ENCODE measurements at regions not wholly inside any gene's neighbourhood (a gene's known extent, or its start where the extent isn't known, plus 50 kb on each side); places are given as distances from the start of the nearest gene placed in this dataset.

GRCh38 chr2:241942416-241943208 lies 73.1 kb downstream of the RTP5 start:
- no peak for DNase-seq (ENCODE audit: low read depth)

DNA sequence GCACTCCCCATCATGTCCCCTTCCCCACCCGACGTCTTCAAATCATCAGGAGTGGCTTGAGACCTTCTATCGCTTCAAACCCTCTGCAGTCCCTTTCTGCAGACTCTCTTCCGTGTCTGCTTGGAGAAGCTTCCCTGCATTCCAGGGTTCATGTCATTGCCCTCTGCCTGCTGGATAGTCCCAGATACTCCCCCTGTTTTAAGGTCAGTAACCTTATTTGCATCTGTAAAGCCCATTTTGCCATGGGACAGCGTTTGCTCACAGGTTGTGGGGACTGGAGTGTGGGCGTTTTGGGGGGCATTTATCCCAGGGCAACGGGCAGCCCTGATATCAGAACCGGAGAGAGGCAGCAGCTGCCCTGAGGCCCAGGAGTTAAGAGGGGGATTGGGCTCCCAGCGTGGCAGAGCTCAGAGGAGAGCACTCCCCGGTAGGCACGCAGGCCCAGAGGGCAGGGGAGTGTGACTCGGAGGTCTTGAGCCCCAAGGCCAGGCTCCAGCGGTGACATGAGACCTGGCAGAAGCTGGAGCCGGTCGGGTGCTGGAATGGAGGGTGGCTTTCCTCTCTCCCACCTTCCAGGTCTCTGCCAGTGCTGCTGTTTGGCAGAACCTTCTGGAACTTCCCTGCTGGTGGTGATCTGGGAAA lies 73.8 kb downstream of the RTP5 start:
- no peak for DNase-seq (ENCODE audit: low read depth)

DNA sequence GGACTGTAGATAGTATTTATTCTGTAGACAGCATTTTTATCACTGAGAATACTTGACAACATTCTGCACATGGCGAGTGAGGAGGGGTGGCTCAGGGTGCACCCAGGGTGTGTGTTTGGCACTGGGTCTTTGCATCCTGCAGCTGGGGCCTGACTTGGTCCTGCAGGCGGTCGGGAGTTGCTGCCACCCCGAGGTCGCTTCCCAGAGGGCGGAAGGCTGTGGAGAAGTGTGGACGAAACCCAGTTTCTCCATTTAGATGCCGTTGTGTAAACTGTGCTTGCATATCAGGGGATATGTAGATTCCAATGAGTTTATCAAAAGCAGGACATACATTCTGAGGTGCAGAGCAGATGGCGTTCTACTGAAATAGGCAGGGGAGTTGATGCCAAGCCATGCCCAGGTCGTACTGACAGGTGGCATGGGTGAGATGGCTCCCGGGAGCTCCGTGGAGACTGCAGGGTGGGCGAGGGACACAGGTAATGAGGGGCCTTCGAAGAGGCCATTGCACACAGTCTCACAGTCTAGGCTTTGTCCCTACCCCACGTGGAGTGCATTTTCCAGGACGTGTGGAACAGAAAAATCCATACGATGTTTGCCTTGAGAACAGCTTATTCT lies 74.5 kb downstream of the RTP5 start:
- DNase-seq (ENCODE audit: low read depth), result no peak

DNA sequence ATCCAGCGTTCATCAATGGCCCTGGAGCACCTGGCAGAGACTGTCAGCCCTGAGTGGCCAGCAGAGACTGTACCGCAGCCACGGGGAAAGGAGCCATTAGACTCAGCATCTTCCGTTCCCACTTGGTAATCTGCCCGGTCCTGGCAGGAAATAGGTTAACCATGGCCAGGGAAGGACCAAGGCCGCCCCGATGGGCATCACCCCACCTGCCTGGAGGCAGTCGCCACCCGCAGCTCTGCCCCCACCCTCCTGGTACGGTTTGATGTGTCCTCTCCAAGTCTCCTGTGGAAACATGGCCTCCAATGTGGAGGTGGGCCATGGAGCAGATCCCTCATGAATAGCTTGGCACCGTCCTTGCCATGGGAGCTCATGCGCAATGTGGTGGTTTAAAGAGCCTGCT lies 75.3 kb downstream of the RTP5 start:
- DNase-seq (ENCODE audit: low read depth), result no peak

DNA sequence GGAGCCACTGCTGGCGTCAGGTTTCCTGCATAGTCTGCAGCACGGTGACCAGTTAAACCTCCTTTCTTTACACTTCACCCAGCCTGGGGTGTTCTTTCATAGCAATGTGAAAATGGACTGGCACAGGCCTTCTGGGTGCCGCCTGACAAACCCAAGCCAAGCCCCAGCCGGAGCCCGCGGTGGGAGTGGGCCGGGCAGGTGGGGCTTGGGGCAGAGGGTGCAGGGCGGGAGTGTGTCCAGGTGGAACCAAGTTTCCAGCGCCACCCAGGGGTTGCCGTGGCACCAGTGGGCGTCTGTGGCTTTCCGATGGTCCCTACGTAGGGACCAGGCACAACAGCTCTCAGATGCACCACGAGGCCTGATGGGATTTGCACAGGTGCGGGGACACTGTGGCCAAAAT lies 75.8 kb downstream of the RTP5 start:
- no peak for DNase-seq (ENCODE audit: low read depth)

GRCh38 chr2:241945803-241946202 lies 76.3 kb downstream of the RTP5 start:
- no peak for DNase-seq (ENCODE audit: low read depth)

- DNase-seq (ENCODE audit: low read depth), result no peak
These were observed 76.9 kb downstream of the RTP5 start for GRCh38 chr2:241946306-241947003.

DNA sequence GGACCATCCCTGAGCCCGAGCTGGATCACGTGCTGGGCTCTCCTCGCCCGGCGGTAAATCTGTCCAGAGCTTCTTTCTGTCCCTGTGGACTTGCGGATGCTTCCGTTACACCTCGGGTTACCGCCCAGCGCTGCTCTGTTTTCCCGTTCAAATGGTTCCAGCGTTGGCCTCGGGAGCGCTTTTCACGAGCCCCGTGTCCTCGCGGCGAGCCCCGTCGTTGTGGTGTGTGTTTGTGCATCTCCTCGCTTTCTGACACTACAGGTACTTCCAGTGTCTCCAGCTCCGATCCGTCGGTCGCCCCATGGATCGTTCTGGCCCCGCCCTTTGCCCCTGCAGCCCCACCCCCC lies 77.4 kb downstream of the RTP5 start:
- DNase-seq (ENCODE audit: low read depth), result no peak

DNA sequence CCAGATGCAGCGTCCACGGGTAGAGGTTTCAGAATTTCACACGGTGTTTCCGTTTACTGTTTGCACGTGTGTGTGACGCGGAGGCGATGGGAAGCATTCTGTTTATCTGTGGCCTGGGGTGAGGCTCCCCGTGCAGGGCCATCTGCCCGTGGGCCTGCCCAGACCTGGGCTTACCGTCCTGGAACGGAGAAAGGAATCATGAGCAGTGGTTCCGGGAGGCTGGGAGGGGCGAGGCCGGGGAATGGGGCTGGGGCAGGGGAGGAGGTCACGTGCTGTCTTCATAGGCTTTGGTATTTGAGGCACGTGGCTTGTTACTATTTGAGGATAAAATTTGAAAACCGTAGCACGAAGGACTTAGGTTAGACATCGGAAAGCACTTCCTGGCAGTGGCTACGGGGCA lies 77.9 kb downstream of the RTP5 start:
- DNase-seq (ENCODE audit: low read depth), result no peak

DNA sequence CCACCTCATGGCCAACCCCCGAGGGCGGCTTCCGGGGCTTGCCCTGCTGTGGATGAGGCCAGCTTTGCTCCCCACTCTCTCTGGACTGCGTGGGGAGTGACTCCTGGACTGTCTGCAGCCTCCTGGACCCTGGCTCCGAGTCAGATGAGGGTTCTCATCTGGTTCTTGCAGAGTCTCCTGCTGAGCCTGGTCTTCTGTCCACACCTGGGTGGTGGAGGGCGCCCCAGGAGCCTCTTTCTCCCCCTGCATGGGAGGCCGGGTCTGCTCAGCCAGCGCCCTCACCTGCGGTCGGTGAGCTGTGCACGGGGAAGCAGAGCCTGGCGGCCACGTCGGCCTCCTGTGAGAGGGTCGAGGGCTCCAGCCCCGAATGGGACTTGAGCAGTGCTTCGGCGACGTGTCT lies 78.3 kb downstream of the RTP5 start:
- DNase-seq (ENCODE audit: low read depth), result no peak

GRCh38 chr2:241948299-241948897 lies 78.9 kb downstream of the RTP5 start:
- DNase-seq (ENCODE audit: low read depth), result no peak

GRCh38 chr2:241948901-241949735 lies 79.6 kb downstream of the RTP5 start:
- DNase-seq (ENCODE audit: low read depth), result no peak

- no peak for DNase-seq (ENCODE audit: low read depth)
These were observed 80.3 kb downstream of the RTP5 start for GRCh38 chr2:241949736-241950412.

DNA sequence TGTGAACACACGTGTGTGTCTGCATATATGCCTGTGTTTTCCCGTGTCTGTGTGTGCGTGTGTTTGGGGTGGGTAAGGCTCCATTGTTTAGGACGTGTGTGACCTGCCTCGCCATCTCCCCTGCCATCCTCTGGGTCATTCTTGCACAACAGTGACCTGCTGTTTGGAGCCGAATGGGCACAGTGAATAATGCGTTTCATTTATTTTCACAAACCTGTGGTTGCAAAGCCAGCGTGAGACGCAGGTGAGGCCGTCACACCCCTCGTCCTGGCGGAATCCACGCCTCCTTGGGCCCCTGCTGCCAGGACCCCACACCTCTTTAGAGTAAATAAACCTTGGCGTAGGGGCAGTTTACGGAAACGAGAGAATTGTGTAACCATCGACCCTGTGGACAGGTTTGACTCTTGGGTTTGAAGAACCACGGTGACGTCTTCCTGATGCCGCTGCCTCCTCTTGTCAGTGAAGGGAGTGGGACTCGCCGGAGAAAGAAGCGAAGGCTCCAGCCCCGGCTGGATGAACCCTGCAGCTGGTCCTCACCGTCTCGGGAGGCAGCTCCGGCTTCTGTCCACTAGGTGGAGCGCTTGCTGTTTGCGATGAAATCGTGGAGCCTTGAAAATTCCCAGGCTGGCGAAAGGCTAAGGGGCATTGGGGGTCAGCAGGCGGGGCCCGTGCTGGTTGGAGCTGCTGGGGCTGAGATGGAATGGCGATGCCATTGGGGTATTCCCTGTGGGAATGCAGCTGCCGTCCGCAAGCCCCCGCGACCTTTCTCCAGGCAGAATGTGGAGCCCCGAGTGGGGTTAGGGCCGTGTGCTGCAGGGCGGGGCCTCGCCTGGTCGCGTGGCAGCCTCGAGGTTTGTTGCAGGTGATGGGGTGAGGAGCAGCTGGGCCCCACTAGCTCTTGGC lies 81.1 kb downstream of the RTP5 start:
- no peak for DNase-seq (ENCODE audit: low read depth)

DNA sequence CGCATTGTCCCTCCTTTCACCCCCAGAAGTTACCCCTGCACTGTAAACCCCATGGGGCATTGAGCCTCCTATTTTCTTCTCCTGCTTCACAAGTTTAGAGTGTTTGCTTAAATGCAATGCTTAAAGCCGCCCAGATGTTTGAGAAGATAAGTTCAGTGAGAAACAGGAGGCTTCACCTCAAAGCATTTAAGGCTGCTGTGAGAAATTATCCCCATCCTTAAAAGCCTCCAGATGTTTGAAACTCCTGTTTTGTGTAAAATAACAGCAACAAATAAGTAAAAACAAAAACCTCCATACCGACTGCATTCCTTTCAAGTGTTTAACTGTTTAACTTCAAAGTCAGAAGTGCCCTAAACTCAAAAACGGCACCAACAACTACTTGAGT lies 81.8 kb downstream of the RTP5 start:
- no peak for DNase-seq (ENCODE audit: low read depth)

DNA sequence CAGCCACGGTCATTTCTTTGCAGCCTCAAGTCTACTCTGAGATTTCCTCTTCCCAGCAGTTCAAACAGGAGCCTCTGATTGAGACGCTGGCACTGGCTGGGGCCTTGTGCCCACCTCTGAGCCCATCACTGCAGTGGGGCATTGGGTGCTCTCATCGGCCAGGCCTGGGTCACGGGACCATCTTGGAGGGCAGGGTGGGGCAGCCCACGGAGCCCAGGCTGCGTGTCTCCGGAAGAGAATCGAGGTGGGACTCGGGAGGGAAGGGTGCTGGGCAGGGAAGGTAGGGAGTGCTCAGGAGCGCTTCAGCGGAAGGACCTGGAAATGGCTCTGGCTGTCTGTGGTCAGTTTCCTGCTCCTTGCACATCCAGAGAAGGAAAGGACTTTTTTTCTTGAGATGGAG lies 82.4 kb downstream of the RTP5 start:
- DNase-seq (ENCODE audit: low read depth), result no peak

GRCh38 chr2:241952816-241953215 lies 83.3 kb downstream of the RTP5 start:
- DNase-seq (ENCODE audit: low read depth), result no peak

DNA sequence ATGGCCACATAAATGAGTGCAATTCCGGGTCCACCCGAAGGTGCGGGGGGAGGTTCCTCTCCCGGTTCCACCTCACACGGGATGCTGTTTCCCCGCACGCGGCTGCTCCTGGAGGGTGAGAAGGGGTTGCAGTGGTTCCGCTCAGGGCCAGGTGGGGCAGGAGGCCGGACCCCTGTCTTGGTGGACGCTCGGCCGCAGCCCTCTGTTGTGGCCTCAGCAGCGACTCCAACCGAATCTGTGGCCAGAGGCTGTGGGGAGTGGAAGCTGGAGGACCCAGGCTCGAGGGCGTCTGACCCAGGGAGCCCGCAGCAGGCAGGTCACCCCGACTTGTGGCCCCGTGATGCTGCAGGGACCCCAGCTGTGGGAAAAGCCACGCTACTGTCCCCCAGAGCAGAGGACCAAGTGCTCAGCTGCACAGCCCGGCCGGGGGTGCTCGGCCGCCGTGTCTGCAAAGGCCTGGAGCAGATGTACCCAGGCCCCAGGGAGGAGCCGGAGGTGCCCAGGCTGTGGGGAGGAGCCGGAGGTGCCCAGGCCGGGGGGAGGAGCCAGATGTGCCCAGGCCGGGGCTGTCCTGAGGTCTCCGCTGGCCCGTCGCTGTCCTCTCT lies 83.9 kb downstream of the RTP5 start:
- DNase-seq (ENCODE audit: low read depth), result no peak

GRCh38 chr2:241956521-241957110 lies 87.1 kb downstream of the RTP5 start:
- no peak for DNase-seq (ENCODE audit: low read depth)

Data from T-helper 22 cell (primary cell).